ENCODE measurements at regions not wholly inside any gene's neighbourhood (a gene's known extent, or its start where the extent isn't known, plus 50 kb on each side); places are given as distances from the start of the nearest gene placed in this dataset.

- no peak overlapping the region for H3K27ac ChIP-seq
- DNase-seq, result no peak
Measured at GRCh38 chr2:239606741-239607516, 206.1 kb upstream of the HDAC4 start.

DNA sequence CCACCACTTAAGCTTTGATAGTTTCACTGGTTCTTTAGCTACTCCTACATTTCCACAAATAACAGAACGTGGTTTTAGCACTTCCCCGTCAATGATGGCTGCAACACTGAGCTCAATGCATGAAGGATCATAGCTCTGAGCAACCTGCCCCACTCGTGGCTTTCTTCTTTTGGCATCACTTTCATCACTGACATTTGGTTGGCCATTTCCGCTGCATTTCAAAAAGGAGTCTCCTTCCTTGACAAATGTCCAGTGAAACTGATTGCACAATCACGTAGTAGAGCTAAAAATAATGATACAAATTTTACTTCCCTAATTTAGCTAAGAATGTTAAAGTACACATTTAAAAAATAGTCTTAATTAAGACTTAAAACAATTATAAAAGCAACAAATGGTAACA is 205.2 kb upstream of the HDAC4 start:
- Histone ChIP-seq H3K4me3 (no peak overlapping the region), H3K4me1 (no peaks in the 10 kb centered on the region), H3K9me3 (replicated peaks) (no peaks in the 10 kb centered on the region), H3K27me3 (no peaks in the 10 kb centered on the region; the same call in none of the 2 replicates), H3K27ac (no peak overlapping the region), H3K36me3 (no peaks in the 10 kb centered on the region)
- no peak for DNase-seq

More at GRCh38 chr2:239606741-239607516, 206.1 kb upstream of the HDAC4 start:
- no peaks in the 10 kb centered on the region for H3K9me3 ChIP-seq (replicated peaks)
- no peaks in the 10 kb centered on the region for H3K4me1 ChIP-seq
- H3K36me3 ChIP-seq, result no peaks in the 10 kb centered on the region
- no peak overlapping the region for H3K4me3 ChIP-seq
- H3K27me3 ChIP-seq, result no peaks in the 10 kb centered on the region; the same call in 1 of the 2 replicates

- Histone ChIP-seq H3K27ac (no peak overlapping the region), H3K4me1 (no peaks in the 10 kb centered on the region), H3K27me3 (peaks cover under 1% of the 10 kb centered on the region), H3K9me3 (replicated peaks) (no peaks in the 10 kb centered on the region), H3K36me3 (no peaks in the 10 kb centered on the region), H3K4me3 (no peak overlapping the region)
- DNase-seq, result no peak
Measured at GRCh38 chr2:239605409-239605808, 204.6 kb upstream of the HDAC4 start.

DNA sequence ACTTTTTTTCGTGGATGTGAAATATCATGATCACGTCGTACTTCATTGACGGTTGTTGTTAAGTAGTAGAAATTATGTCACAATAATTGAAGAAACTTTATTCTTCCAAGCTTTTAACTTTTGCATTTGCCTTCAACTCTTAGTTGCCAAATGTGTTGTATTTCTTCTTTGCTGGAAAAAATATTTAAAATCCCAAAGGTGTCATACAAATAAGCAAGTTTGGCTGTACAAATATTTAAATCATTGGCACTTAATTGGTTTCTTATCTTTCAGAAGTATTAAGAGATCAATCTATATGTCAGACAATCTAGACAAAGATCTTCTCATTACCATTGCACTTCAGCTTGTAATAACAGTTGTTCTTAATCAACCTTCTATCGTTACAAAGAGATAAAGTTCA is 204.0 kb upstream of the HDAC4 start:
- no peaks in the 10 kb centered on the region for H3K4me1 ChIP-seq
- no peaks in the 10 kb centered on the region for H3K9me3 ChIP-seq (replicated peaks)

GRCh38 chr2:239603411-239604356 is 202.9 kb upstream of the HDAC4 start:
- H3K36me3 ChIP-seq, result no peaks in the 10 kb centered on the region
- H3K4me3 ChIP-seq, result no peak overlapping the region
- DNase-seq, result no peak

More for the DNA sequence above, 204.0 kb upstream of the HDAC4 start:
- DNase-seq, result no peak
- no peaks in the 10 kb centered on the region for H3K36me3 ChIP-seq
- no peak overlapping the region for H3K27ac ChIP-seq
- H3K27me3 ChIP-seq, result peaks cover 5% of the 10 kb centered on the region
- no peak overlapping the region for H3K4me3 ChIP-seq

DNA sequence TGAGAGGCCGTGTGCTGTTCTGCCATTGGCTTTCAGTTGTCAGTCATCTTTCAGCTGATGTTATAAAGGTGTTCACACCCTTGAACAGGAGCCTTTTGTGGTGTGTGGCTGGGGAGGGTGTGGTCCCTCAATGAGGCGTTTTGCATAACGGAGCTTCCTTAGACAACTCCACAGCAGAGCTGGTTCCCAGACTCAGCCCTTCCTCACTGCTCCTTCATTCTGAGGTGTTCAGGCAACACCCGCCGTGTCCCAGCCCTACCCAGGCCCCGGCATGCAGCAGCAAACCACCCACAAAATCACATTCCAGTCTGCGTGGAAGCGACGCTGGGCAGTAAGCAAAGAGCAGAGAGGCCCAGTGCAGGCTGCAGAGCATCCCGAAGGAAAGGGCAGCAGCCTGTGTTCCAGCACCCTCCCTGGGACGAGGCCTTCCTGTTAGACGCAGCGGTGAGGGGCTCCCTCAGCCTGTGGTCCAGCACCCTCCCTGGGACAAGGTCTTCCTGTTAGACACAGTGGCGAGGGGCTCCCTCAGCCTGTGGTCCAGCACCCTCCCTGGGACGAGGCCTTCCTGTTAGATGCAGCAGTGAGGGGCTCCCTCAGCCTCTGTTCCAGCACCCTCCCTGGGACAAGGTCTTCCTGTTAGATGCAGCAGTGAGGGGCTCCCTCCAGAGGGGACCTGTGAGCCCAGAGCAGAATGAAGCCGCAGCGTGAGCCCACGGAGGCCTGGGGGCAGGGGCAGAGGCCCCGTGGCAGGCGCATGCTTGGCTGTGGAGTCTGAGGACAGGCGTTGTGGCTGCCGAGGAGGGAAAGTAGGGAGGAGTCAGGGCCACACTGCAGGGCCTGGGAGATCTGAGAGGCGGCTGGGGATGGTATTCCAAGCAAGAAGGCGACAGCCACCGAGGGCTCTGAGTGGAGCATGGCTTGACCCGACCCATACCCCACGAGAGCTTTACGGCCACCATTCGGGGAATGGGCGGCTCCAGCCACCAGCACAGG is 201.8 kb upstream of the HDAC4 start:
- Histone ChIP-seq H3K4me3 (no peak overlapping the region), H3K27ac (no peak overlapping the region), H3K4me1 (no peaks in the 10 kb centered on the region), H3K9me3 (replicated peaks) (no peaks in the 10 kb centered on the region), H3K27me3 (peaks cover 5% of the 10 kb centered on the region), H3K36me3 (no peaks in the 10 kb centered on the region)
- no peak for DNase-seq

More at GRCh38 chr2:239603411-239604356, 202.9 kb upstream of the HDAC4 start:
- Histone ChIP-seq H3K4me1 (no peaks in the 10 kb centered on the region), H3K9me3 (replicated peaks) (no peaks in the 10 kb centered on the region), H3K27me3 (peaks cover 5% of the 10 kb centered on the region), H3K27ac (no peak overlapping the region)

DNA sequence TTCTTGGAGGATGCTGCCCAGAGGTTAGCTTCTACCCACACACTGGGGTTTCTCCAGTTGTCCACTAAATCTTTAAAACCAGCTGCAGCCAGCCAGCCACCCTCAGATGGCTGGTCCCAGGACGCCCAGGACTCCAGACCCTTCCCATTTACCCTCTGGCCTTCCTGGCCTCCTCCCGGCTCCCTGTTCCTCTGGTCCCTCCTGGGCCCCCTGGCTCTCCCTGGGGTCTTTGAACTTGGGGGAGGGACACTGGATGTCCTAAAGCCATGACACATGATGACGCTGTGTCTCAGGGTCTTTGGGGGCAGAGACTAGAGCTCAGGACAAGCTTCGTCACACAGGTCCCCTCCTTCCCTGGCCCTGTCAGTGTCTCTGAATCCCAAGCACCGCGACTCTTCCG is 201.1 kb upstream of the HDAC4 start:
- Histone ChIP-seq H3K9me3 (replicated peaks) (no peaks in the 10 kb centered on the region), H3K27me3 (peaks cover 7% of the 10 kb centered on the region), H3K4me1 (no peaks in the 10 kb centered on the region), H3K36me3 (no peaks in the 10 kb centered on the region), H3K4me3 (no peak overlapping the region), H3K27ac (no peak overlapping the region)
- no peak for DNase-seq

- DNase-seq, result no peak
- no peaks in the 10 kb centered on the region for H3K9me3 ChIP-seq (replicated peaks)
- H3K36me3 ChIP-seq, result no peaks in the 10 kb centered on the region
Measured at GRCh38 chr2:239601201-239601851, 200.5 kb upstream of the HDAC4 start.

GRCh38 chr2:239600650-239601049 is 199.8 kb upstream of the HDAC4 start:
- Histone ChIP-seq H3K4me3 (no peak overlapping the region), H3K9me3 (replicated peaks) (no peaks in the 10 kb centered on the region), H3K36me3 (no peaks in the 10 kb centered on the region), H3K4me1 (no peaks in the 10 kb centered on the region), H3K27me3 (peaks cover 12% of the 10 kb centered on the region), H3K27ac (no peak overlapping the region)
- no peak for DNase-seq

More at GRCh38 chr2:239601201-239601851, 200.5 kb upstream of the HDAC4 start:
- Histone ChIP-seq H3K4me1 (no peaks in the 10 kb centered on the region), H3K27me3 (peaks cover 12% of the 10 kb centered on the region), H3K4me3 (no peak overlapping the region), H3K27ac (no peak overlapping the region)

DNA sequence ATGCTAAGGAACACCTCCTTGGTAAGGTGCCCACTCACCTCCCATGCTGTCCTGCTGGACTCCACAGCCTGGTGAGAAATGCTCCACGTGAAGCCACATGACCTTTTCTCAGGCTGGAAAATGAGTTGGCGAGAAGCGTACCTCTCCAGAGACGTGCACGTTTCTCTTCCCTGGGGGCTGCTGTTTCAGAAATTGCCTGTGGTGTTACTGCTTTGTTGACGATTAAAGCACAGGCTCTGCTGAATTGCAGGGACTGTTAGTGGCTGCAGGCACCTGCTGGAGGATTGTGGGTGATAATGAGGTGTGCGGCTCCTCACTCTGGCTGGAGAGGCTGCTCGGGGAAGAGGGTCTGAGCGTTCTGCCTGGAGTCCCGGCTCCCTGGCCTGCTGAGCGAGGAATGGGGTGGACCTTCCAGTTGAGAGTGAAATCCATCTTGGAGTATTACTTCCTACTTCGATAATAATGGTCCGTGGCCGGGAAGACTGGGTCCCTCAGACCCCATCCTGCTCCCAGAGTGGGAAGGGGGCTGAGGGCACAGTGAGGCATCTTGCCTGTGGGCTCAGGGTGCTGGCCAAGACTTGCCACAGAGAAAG is 199.3 kb upstream of the HDAC4 start:
- no peak for DNase-seq
- Histone ChIP-seq H3K36me3 (no peaks in the 10 kb centered on the region), H3K4me3 (no peak overlapping the region), H3K27ac (no peak overlapping the region), H3K9me3 (replicated peaks) (no peaks in the 10 kb centered on the region), H3K27me3 (peaks cover 12% of the 10 kb centered on the region), H3K4me1 (no peaks in the 10 kb centered on the region)

GRCh38 chr2:239599299-239599698 is 198.5 kb upstream of the HDAC4 start:
- no peaks in the 10 kb centered on the region for H3K9me3 ChIP-seq (replicated peaks)
- no peaks in the 10 kb centered on the region for H3K36me3 ChIP-seq
- DNase-seq, result no peak
- no peak overlapping the region for H3K4me3 ChIP-seq
- H3K27ac ChIP-seq, result no peak overlapping the region
- H3K4me1 ChIP-seq, result no peaks in the 10 kb centered on the region
- peaks cover 12% of the 10 kb centered on the region for H3K27me3 ChIP-seq

DNA sequence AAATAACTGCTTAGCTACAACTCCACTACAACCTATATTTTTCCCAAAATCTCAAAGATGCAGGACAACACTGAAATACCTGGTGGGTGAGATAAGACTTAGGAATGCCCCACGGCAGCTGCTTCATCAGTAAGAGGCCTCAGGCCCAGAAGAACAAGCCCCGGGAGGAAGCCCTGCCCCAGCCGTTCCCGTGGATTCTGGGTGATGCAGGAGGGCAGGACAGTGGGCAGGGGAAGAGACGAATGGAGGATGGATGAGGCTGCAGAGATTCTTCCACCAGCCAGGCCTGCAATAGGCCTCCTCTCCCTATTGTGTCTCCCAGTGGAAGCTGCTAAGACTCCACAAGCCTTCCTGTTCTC is 197.9 kb upstream of the HDAC4 start:
- H3K36me3 ChIP-seq, result no peaks in the 10 kb centered on the region
- H3K9me3 ChIP-seq (replicated peaks), result no peaks in the 10 kb centered on the region
- DNase-seq, result no peak
- H3K27ac ChIP-seq, result no peak overlapping the region
- H3K4me3 ChIP-seq, result no peak overlapping the region
- peaks cover 12% of the 10 kb centered on the region for H3K27me3 ChIP-seq
- H3K4me1 ChIP-seq, result no peaks in the 10 kb centered on the region

DNA sequence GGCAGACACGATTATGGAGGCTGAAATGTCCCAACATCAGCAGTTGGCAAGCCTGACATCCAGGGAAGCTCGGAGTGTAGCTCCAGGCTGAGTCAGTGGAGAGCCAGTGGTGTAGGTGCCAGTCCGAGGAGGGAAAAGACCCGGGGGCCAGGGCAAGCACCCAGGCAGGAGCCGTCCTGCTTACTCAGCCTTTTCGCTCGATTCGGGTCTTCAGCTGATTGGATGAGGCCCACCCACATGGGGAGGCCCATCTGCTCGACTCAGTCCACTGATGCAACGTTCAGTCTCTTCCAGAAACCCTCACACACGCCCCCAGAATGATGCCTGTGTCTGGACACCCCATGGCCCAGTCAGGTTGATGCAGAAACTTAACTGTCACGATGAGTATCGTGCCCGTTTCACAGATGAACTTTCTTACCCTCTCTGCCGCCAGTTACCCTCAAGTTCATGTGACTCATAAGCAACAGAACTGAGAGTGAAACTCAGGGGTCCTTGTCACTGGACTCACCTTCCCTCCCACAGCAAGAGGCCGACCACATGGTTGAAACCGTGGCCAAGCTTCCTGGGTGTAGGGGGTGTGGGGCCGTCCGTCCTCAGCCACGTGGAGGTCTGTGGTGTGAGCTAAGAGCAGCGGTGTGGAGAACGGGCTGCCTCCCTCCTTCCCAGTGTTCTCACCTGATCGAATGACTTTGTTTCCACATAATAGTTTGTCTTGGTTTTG is 197.4 kb upstream of the HDAC4 start:
- H3K27me3 ChIP-seq, result peaks cover 12% of the 10 kb centered on the region
- no peaks in the 10 kb centered on the region for H3K36me3 ChIP-seq
- H3K9me3 ChIP-seq (replicated peaks), result no peaks in the 10 kb centered on the region
- H3K4me3 ChIP-seq, result no peak overlapping the region
- no peak overlapping the region for H3K27ac ChIP-seq
- H3K4me1 ChIP-seq, result no peaks in the 10 kb centered on the region
- DNase-seq, result no peak
